Heart left ventricle (tissue), 16 donors: ENCODE measurements at regions not wholly inside any gene's neighbourhood (a gene's known extent, or its start where the extent isn't known, plus 50 kb on each side); places are given as distances from the start of the nearest gene placed in this dataset.
"Not testable (repeated sequence)": the region's sequence is repeated elsewhere in the genome, so short reads cannot be mapped to it uniquely, and the experiment has no call there.

Experiments used
- ATAC-seq, 4 donors: fragments of 200-7000 bp; cut with Tn5 transposase; one replicate each; pipeline ENCODE4 v1.9.1; 2020 to 2022; ENCODE audit warnings: moderate library complexity in 4 of 4, mild to moderate bottlenecking in 3 of 4, moderate number of reproducible peaks in 1 of 4
- DNase-seq, 5 donors: peaks; one replicate each; pipeline ENCODE4 v3.0.0-alpha.2; 2020
- H3K27ac ChIP-seq, 12 donors: fragments of 200-600 bp; sonication (generic) in 4 of 12; one replicate each; pipeline versions ENCODE4 v1.5.0 to v1.8.0; 2016 to 2022; ENCODE audit warnings: mild to moderate bottlenecking in 2 of 12
- H3K27me3 ChIP-seq, 9 donors: fragments of 200-600 bp; sonication (generic) in 2 of 9; one replicate each; pipeline versions ENCODE4 v1.5.1 to v1.8.0; 2016 to 2022; ENCODE audit warnings: mild to moderate bottlenecking in 3 of 9
- H3K36me3 ChIP-seq, 9 donors: fragments of 200-600 bp; sonication (generic) in 2 of 9; one replicate each; pipeline versions ENCODE4 v1.5.0 to v1.8.0; 2018 to 2022; ENCODE audit warnings: mild to moderate bottlenecking in 2 of 9
- H3K4me1 ChIP-seq, 12 donors: fragments of 200-600 bp; sonication (generic) in 4 of 12; one replicate each; pipeline versions ENCODE4 v1.5.0 to v1.8.0; 2016 to 2022; ENCODE audit warnings: mild to moderate bottlenecking in 3 of 12
- H3K4me3 ChIP-seq, 12 donors: fragments of 200-600 bp; sonication (generic) in 4 of 12; one replicate each; pipeline versions ENCODE4 v1.5.0 to v1.8.0; 2017 to 2022; ENCODE audit warnings: mild to moderate bottlenecking in 9 of 12, moderate library complexity in 4 of 12
- H3K9me3 ChIP-seq, 12 donors: fragments of 200-600 bp; sonication (generic) in 4 of 12; one replicate each; pipeline versions ENCODE4 v1.5.0 to v1.8.0; 2016 to 2022; ENCODE audit warnings: mild to moderate bottlenecking in 1 of 12
- WGBS, 4 donors: extraction: QIAGEN DNeasy Blood & Tissue Kit in 2 of 4; methylation state at CpG; one replicate each; pipeline versions ENCODE4 v1.1.5 to v1.1.7; 2013 to 2018; 5-methylcytosine and 5-hydroxymethylcytosine counted together
- intact Hi-C, 10 donors: fragments of 100-400 bp; cut with DNase I; formaldehyde crosslinking; loops; one replicate each; pipeline versions ENCODE4 v1.11.1 to v1.14.2; 2022
- donor health status: ischemic (EF 13 %, LVEDD 7.1; RV severe dilation, severe dysfunction).
- donor health status: healthy with polysubstance abuse.
- donor health status: DM: no; HTN: yes; CAD: no.
- donor health status: DM: no; HTN: no; CAD: no.
- donor health status: ischemic (EF 25% LVEDD 6.9; RV normal size, moderate dysfunction).
- donor health status: ischemic (EF 25% LVEDD 5.7; RV mildly dilated, moderate dysfunction).
- donor health status: healthy.
- donor health status: DM: yes; HTN: yes; CAD: no.
- donor health status: ischemic (EF 35%, LVEDD 5.7; RV mildly dilated, moderate dysfunction).
- donor health status: nonischemic (EF 11% LVEDD 7.7; RV severe dilation, severe dysfunction).
- donor health status: DM: yes; HTN: yes; CAD: no.
- donor health status: PGD.
- donor health status: ischemic (EF 29% LVEDD 5.4; RV normal size, mild dysfunction).
- donor health status: nonischemic (EF 23%, LVEDD 6.1; RV moderate dilation, normal function).

DNA sequence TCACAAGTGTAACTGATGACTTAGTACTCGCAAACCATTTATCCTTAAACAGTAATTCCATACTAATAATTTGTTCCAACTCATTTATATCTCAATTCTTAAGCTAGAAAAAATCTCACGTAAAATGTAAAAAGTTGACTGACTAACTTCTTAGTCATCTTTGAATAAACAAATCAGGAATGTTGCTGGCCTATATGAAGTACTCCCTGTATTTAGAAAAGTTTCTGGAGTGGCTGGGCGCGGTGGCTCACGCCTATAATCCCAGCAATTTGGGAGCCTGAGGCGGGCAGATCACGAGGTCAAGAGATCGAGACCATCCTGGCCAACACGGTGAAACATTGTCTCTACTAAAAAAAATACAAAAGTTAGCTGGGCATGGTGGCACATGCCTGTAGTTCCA, 220.6 kb upstream of the FAM240B start:
- DNase-seq, H3K27ac ChIP-seq, intact Hi-C loops, ATAC-seq, H3K9me3 ChIP-seq, H3K36me3 ChIP-seq, H3K4me3 ChIP-seq, H3K4me1 ChIP-seq, H3K27me3 ChIP-seq: not testable (repeated sequence)
- WGBS, 4 donors, result no CpG with 5 or more reads among the region's 9 CpGs

DNA sequence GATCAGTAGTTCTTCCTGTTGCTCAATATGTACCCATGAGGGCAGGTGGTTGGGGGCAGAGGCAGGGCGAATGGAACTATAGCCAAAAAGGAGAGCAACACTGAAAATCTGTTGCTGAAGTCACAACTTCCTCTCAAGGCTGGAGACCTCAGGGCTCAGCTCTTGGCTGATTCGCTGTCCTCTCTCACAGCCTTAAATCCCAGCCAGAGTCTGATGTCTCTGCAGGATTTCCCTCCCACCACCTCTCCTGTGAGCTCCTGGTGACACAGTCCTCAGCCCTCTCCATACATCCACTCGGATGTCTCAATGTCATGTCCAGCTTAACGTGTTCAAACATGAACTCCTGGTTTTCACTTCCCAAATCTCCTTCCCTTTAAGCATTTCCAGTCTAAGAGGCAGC, 218.7 kb upstream of the FAM240B start:
- 47 to 73% (median 50%) methylated on average over 1 of the region's 4 CpGs; no CpG with 5 or more reads in 1 of the 4 donors for whole genome bisulfite sequencing, 4 donors
- ATAC-seq, H3K27ac ChIP-seq, H3K27me3 ChIP-seq, H3K4me3 ChIP-seq, H3K4me1 ChIP-seq, H3K9me3 ChIP-seq, intact Hi-C loops, H3K36me3 ChIP-seq, DNase-seq: not testable (repeated sequence)

- intact Hi-C loops, H3K9me3 ChIP-seq, H3K4me1 ChIP-seq, H3K36me3 ChIP-seq, H3K27me3 ChIP-seq, H3K4me3 ChIP-seq, ATAC-seq, H3K27ac ChIP-seq: not testable (repeated sequence)
- DNase-seq, result peak in 1 of 5 donors; percentile 18
- WGBS, 4 donors, result 71 to 80% (median 73%) methylated on average over 2 of the region's 4 CpGs
Observed at GRCh38 chr9:38927970-38928369, 208.0 kb upstream of the FAM240B start.

DNA sequence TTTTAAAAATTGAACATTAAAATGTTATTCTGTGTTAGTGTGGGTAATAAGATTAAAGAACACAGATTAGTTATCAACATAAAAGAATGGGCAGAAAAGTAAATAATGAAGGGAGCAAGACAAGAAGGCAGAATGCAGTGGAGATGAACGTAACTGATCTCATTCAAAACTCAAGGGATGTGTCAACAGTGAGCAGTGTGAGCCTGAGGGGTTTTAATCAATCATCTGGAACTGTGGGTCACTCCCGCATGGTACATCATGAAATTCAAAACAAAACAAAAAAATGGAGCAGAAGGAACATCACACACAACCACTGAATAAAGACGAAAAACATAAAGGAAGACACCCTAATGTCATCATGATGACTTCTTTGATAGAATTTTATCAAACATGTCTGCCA, 206.6 kb upstream of the FAM240B start:
- H3K36me3 ChIP-seq, DNase-seq, H3K9me3 ChIP-seq, ATAC-seq, H3K27ac ChIP-seq, H3K4me3 ChIP-seq, H3K4me1 ChIP-seq, H3K27me3 ChIP-seq, intact Hi-C loops: not testable (repeated sequence)
- no CpG with 5 or more reads among the region's 3 CpGs for WGBS, 4 donors

DNA sequence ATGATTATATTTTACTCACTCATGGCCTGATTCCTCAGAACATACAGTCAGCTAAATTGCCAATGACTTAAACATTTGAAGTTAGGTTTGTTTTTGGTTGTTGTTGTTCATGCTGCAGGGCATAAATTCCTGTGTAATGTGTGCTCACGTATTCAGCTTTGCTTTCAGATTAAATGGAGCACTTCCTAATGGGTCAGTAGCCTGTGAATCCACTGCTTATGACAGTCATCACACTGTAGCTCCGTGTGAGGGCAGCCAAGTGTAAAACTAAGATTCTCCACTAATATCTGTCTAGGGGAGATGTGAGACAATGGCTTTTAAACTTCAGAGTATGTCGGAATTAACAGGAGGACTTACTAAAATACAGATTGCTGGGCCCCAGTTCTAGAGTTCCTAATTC, 201.3 kb upstream of the FAM240B start:
- H3K27ac ChIP-seq, DNase-seq, H3K9me3 ChIP-seq, H3K4me3 ChIP-seq, H3K27me3 ChIP-seq, intact Hi-C loops, ATAC-seq, H3K36me3 ChIP-seq, H3K4me1 ChIP-seq: not testable (repeated sequence)
- WGBS, 4 donors, result no CpG with 5 or more reads among the region's 3 CpGs

DNA sequence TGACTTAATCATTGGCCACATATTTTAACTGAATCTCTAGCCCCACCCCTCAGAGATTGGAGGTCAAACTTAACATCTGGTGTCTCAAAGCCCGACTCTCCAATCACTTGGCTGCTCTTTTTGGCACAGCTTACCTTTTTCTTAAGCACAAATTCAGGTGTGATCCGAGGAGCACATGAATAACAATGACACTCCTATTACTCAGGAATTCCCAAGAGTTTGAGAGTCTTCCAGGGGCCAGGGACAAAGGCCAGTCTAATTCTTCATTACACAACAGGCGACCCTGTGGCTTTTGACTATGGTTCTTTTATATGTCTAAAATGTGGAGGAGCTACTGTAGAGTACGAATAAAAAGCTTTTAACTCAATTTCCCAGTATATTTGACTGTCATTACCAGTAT, 190.7 kb upstream of the FAM240B start:
- ATAC-seq, H3K9me3 ChIP-seq, H3K4me1 ChIP-seq, DNase-seq, H3K4me3 ChIP-seq, H3K27me3 ChIP-seq, H3K36me3 ChIP-seq, H3K27ac ChIP-seq, intact Hi-C loops: not testable (repeated sequence)
- 56 to 63% methylated on average over 4 of the region's 4 CpGs; no CpG with 5 or more reads in 2 of the 4 donors for WGBS, 4 donors

- intact Hi-C loops, H3K4me3 ChIP-seq, H3K4me1 ChIP-seq, H3K9me3 ChIP-seq, DNase-seq, H3K27ac ChIP-seq, H3K36me3 ChIP-seq, ATAC-seq, H3K27me3 ChIP-seq: not testable (repeated sequence)
- WGBS, 4 donors, result no CpG with 5 or more reads among the region's 11 CpGs
Observed at GRCh38 chr9:38904719-38905118, 184.8 kb upstream of the FAM240B start.

DNA sequence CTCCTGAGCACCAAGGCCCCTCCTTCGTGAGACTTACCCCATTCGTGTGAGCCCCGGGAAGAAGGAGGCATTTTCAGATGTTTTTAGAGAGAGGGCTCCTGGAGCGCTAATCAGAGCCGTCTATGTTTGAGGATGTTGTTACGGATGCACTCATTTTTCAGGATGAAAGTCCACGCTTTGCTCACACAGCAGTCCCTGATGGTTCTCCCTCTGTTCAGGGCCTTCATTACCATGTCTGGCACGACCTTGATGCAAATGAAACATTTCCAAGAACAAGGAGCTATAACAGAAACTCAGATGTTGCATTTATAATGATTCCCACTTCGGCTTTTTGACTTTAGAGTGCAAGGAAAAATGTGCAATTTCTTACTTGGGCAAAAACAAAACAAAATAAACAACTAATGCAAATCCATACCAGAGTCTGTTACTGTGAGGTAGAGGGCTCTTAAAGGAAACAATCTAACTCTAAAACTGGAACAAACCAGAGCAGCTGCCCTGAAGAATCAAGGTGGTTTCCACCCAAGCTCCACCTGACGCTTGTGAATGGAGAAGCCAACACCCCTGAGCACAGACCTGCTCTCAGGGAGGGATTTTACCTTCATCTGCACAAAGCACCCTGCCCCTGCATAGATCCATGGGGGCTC, 181.7 kb upstream of the FAM240B start:
- not testable (repeated sequence) for H3K4me3 ChIP-seq

DNA sequence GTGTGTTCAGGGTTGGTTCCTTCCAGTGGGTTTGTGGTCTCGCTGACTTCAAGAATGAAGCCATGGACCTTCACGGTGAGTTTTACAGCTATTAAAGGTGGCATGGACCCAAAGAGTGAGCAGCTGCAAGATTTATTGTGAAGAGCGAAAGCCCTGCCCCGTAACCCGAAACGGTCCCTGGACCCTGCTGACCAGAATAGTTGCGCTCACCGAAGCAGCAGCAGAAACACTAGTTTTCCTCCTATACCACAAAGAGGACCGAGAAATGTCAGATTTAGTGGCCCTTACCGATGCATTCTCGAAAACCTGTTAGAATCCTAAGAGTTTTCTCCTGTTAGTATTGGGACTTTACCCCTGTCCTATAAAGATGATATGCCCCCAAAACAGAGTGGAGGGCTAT, 176.5 kb upstream of the FAM240B start:
- H3K36me3 ChIP-seq, DNase-seq, H3K4me1 ChIP-seq, H3K27ac ChIP-seq, ATAC-seq, intact Hi-C loops, H3K27me3 ChIP-seq, H3K4me3 ChIP-seq, H3K9me3 ChIP-seq: not testable (repeated sequence)
- 94 to 95% methylated on average over 3 to 9 of the region's 11 CpGs; no CpG with 5 or more reads in 2 of the 4 donors for WGBS, 4 donors

More for the DNA sequence above, 181.7 kb upstream of the FAM240B start:
- WGBS, 4 donors, result no CpG with 5 or more reads among the region's 10 CpGs
- H3K27ac ChIP-seq, H3K9me3 ChIP-seq, H3K36me3 ChIP-seq, DNase-seq, intact Hi-C loops, H3K4me1 ChIP-seq, H3K27me3 ChIP-seq, ATAC-seq: not testable (repeated sequence)

GRCh38 chr9:38895227-38895626, 175.3 kb upstream of the FAM240B start:
- ATAC-seq, H3K4me3 ChIP-seq, H3K36me3 ChIP-seq, intact Hi-C loops, H3K27me3 ChIP-seq, H3K4me1 ChIP-seq, DNase-seq, H3K27ac ChIP-seq, H3K9me3 ChIP-seq: not testable (repeated sequence)
- no CpG with 5 or more reads among the region's 1 CpG for WGBS, 4 donors

DNA sequence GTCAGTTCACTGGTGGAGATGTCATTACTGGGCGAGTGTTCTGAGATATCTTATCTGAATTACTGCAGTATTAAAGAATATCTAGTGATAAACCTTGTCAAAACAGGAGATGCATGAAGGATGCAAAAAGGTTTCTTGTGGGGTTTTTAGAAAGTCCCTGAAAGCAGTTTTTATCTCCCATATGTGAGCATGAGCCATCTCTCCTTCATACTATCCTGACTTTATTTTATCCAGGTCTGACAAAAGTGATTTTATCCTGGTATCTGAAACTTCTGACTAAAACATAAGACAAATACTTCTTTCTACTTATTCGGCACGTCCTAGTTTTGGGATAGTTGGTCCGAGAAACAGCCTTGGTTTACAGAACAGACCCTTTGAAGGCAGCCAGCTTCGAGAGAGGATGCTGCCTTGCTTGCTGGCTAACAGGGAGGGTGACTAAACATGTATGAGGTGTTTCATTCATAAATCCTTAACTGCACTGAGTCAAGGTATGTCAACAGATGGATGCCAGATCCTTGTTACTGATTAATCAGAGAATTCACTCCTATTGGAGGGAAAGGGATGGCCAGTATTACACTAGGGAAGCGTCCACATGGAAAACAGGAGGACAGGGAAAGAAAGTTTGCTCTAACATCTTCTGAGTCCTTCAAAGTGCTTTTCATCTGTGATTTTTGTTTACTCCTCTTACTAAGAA, 172.8 kb upstream of the FAM240B start:
- H3K9me3 ChIP-seq, H3K4me3 ChIP-seq, H3K36me3 ChIP-seq, ATAC-seq, DNase-seq, H3K27ac ChIP-seq, intact Hi-C loops, H3K27me3 ChIP-seq, H3K4me1 ChIP-seq: not testable (repeated sequence)
- 78% methylated on average over 4 of the region's 6 CpGs; no CpG with 5 or more reads in 3 of the 4 donors for WGBS, 4 donors
